H1 (cell line): ENCODE measurements at regions not wholly inside any gene's neighbourhood (a gene's known extent, or its start where the extent isn't known, plus 50 kb on each side); places are given as distances from the start of the nearest gene placed in this dataset.

Experiments
- CEBPB ChIP-seq: IDR thresholded peaks from 2 replicates; pipeline ENCODE4 v1.6.1; 2012; ENCODE audit warnings: low read depth, low read length
- CREB1 ChIP-seq: IDR thresholded peaks from 2 replicates; pipeline ENCODE4 v1.6.1; 2012; ENCODE audit warnings: inconsistent platforms
- EP300 ChIP-seq, 2 experiments: IDR thresholded peaks; 1 replicate in 1 of 2; 2 replicates in 1 of 2; pipeline ENCODE4 v1.6.1; 2011 to 2012; ENCODE audit warnings: low read depth in 2 of 2, low read length in 2 of 2, mild to moderate bottlenecking in 2 of 2, borderline replicate concordance in 1 of 2, inconsistent platforms in 1 of 2, moderate library complexity in 1 of 2
- FOSL1 ChIP-seq: IDR thresholded peaks from 2 replicates; pipeline ENCODE4 v1.6.1; 2011; ENCODE audit warnings: mild to moderate bottlenecking, low read depth, low read length, moderate library complexity; ENCODE audit not compliant: insufficient read depth
- HDAC6 ChIP-seq: IDR thresholded peaks from one replicate; pipeline ENCODE4 v1.7.1; 2012; ENCODE audit warnings: low read depth, mild to moderate bottlenecking, inconsistent platforms, low read length, moderate library complexity
- KDM1A ChIP-seq: fragments of 200-600, 300-600 bp; sonication (generic); IDR thresholded peaks from 2 replicates; pipeline ENCODE4 v1.7.1; 2016; ENCODE audit warnings: mild to moderate bottlenecking, low read length, borderline replicate concordance
- KDM5A ChIP-seq: fragments of 200-600 bp; IDR thresholded peaks from 2 replicates; pipeline ENCODE4 v1.7.1; 2012; ENCODE audit warnings: mild to moderate bottlenecking, low read length, inconsistent platforms, mixed read lengths
- POLR2A ChIP-seq, 2 experiments: IDR thresholded peaks; 1 replicate in 1 of 2; 2 replicates in 1 of 2; pipeline ENCODE4 v1.6.1; 2011; ENCODE audit warnings: low read depth in 2 of 2, low read length in 2 of 2, mild to moderate bottlenecking in 2 of 2; ENCODE audit errors: control extremely low read depth in 1 of 2
- POLR2AphosphoS5 ChIP-seq: IDR thresholded peaks from 2 replicates; pipeline ENCODE4 v1.6.1; 2011; ENCODE audit warnings: low read depth, low read length
- SIN3A ChIP-seq, 2 experiments: IDR thresholded peaks in 1 of 2; conservative IDR thresholded peaks in 1 of 2; 2 replicates each; pipeline ENCODE4 v1.6.1; 2011 to 2012; ENCODE audit warnings: low read length in 2 of 2, improper control_type of control experiment in 1 of 2, low read depth in 1 of 2, mild to moderate bottlenecking in 1 of 2
- ZNF274 ChIP-seq: IDR thresholded peaks from 2 replicates; pipeline ENCODE4 v1.7.0; 2012; ENCODE audit warnings: low read length, borderline replicate concordance; ENCODE audit errors: extremely low read depth
- TF ChIP-seq, protein P1 (sequence below): IDR thresholded peaks from 2 replicates; pipeline ENCODE4 v1.6.1; 2012; ENCODE audit warnings: inconsistent platforms
- TF ChIP-seq, protein P2 (sequence below), 3 experiments: IDR thresholded peaks; 1 replicate in 2 of 3; 2 replicates in 1 of 3; pipeline versions ENCODE4 v1.5.1 to v1.6.1; 2011; ENCODE audit warnings: low read length in 3 of 3, mild to moderate bottlenecking in 3 of 3, inconsistent platforms in 2 of 3, low read depth in 1 of 3, moderate library complexity in 1 of 3; ENCODE audit not compliant: insufficient read depth in 1 of 3; ENCODE audit errors: control extremely low read depth in 1 of 3
- TF ChIP-seq, protein P3 (sequence below): IDR thresholded peaks from 2 replicates; pipeline ENCODE4 v1.6.1; 2011; ENCODE audit warnings: low read depth, mild to moderate bottlenecking, low read length; ENCODE audit not compliant: insufficient read depth

DNA sequence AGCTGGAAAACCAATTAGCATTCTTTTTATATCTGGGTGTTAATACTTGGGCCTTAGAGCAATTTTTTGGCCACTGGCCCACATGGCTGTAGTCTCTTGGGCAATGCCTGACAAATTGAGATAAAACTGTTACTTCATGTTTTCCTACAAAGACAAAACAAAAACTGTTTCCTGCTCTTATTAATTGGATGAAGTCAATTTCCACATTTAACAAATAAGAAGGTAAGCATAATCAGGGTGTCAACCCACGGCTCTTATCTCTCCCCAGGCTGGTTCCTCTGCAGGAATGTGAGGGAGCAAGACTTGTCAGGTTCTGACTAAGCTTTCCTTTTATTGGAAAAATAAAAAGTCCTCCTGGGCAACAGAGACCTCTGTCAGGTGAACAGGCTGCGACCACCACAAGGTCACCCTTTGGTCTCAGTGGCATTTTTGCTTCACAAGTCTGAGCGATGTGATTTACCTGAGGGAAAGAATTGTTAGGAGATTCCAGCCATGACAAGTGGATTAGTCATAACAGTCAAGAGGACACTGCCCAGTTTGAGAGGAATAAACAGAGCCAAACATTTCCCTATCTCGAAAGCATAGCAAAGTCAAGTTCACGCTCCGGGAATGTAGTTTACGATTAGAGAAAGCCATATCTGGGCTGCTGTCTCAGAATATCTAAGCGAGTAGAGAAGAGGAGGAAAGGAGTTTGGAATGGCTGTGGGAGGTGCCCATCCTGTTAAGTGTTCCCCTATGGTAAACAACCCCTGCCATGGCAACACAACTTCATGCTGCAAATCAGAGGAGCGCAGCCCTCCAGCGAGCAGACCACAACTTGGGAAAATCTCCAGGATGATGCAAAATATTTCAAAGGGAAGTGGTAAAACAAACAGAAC is 144.4 kb downstream of the TES start:
- TF ChIP-seq, protein P1, sequence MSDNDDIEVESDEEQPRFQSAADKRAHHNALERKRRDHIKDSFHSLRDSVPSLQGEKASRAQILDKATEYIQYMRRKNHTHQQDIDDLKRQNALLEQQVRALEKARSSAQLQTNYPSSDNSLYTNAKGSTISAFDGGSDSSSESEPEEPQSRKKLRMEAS: no peak
- TF ChIP-seq, protein P2, sequence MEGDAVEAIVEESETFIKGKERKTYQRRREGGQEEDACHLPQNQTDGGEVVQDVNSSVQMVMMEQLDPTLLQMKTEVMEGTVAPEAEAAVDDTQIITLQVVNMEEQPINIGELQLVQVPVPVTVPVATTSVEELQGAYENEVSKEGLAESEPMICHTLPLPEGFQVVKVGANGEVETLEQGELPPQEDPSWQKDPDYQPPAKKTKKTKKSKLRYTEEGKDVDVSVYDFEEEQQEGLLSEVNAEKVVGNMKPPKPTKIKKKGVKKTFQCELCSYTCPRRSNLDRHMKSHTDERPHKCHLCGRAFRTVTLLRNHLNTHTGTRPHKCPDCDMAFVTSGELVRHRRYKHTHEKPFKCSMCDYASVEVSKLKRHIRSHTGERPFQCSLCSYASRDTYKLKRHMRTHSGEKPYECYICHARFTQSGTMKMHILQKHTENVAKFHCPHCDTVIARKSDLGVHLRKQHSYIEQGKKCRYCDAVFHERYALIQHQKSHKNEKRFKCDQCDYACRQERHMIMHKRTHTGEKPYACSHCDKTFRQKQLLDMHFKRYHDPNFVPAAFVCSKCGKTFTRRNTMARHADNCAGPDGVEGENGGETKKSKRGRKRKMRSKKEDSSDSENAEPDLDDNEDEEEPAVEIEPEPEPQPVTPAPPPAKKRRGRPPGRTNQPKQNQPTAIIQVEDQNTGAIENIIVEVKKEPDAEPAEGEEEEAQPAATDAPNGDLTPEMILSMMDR (IDR thresholded peaks at IDR 0.05; ENCODE audit: control extremely low read depth in 1 of 3, insufficient read depth in 1 of 3, low read depth in 1 of 3, low read length in 3 of 3): no peak
- TF ChIP-seq HDAC6 (no peak), POLR2A (IDR thresholded peaks at IDR 0.05; ENCODE audit: control extremely low read depth in 1 of 2, low read depth in 2 of 2, low read length in 2 of 2) (no peak), SIN3A (conservative IDR thresholded peaks at IDR 0.05 in 1 of 2, IDR thresholded peaks at IDR 0.05 in 1 of 2; ENCODE audit: low read depth in 1 of 2, low read length in 2 of 2) (no peak), POLR2AphosphoS5 (no peak), KDM5A (no peak), ZNF274 (no peak), EP300 (IDR thresholded peaks at IDR 0.05; ENCODE audit: borderline replicate concordance in 1 of 2, low read depth in 2 of 2, low read length in 2 of 2) (no peak), KDM1A (no peak), CREB1 (no peak), FOSL1 (no peak), CEBPB (no peak)
- TF ChIP-seq, protein P3, sequence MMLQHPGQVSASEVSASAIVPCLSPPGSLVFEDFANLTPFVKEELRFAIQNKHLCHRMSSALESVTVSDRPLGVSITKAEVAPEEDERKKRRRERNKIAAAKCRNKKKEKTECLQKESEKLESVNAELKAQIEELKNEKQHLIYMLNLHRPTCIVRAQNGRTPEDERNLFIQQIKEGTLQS: no peak
